SK-N-SH (cell line): ENCODE measurements at regions not wholly inside any gene's neighbourhood (a gene's known extent, or its start where the extent isn't known, plus 50 kb on each side); places are given as distances from the start of the nearest gene placed in this dataset.

Source experiments
- CTCF ChIA-PET: fragments of 300-600, 350-600 bp; formaldehyde crosslinking; extraction: SDS; loops from one replicate; lab custom pipeline; 2021; lab: Yijun Ruan, JAX
- POLR2A ChIA-PET: fragments of 350-600 bp; sonication (Branson Sonifier 250); formaldehyde crosslinking; extraction: SDS; loops from one replicate; lab custom pipeline; 2020; ENCODE audit warnings: antibody characterized with exemption, inconsistent platforms; lab: Yijun Ruan, JAX
- DNase-seq: peaks from one replicate; pipeline ENCODE4 v3.0.0; 2012
- H2AFZ ChIP-seq: fragments of 200-600 bp; sonication (generic); 2 replicates; pipeline ENCODE4 v1.8.1; 2016; ENCODE audit warnings: antibody characterized with exemption, mild to moderate bottlenecking, low read depth
- H3F3A ChIP-seq: fragments of 200-600 bp; sonication (generic); replicated peaks from 2 replicates; pipeline ENCODE3; 2016; ENCODE audit warnings: antibody characterized with exemption, mild to moderate bottlenecking; ENCODE audit not compliant: insufficient read depth
- H3K27ac ChIP-seq, 2 experiments: fragments of 200-500 bp in 1 of 2; fragments of 200-600 bp in 1 of 2; sonication (Bioruptor generic) in 1 of 2; sonication (generic), shearing (Covaris generic) in 1 of 2; 2 replicates each; pipeline versions ENCODE4 v1.5.1 to v1.6.1; 2014 to 2016; ENCODE audit warnings: low read depth in 2 of 2, inconsistent platforms in 1 of 2, low read length in 1 of 2, mild to moderate bottlenecking in 1 of 2, mixed read lengths in 1 of 2
- H3K27me3 ChIP-seq: fragments of 200-600 bp; sonication (generic), shearing (Covaris generic); 2 replicates; pipeline ENCODE4 v1.6.1; 2016; ENCODE audit warnings: mixed run types; ENCODE audit not compliant: insufficient read depth
- H3K36me3 ChIP-seq, 2 experiments: fragments of 200-500 bp in 1 of 2; fragments of 200-600 bp in 1 of 2; sonication (Bioruptor generic) in 1 of 2; sonication (generic) in 1 of 2; replicated peaks in 1 of 2; 2 replicates each; pipeline versions ENCODE3 to v1.5.1; 2014 to 2016; ENCODE audit warnings: low read length in 1 of 2, mild to moderate bottlenecking in 1 of 2; ENCODE audit not compliant: insufficient read depth in 2 of 2, control insufficient read depth in 1 of 2
- H3K4me1 ChIP-seq, 2 experiments: fragments of 200-500 bp in 1 of 2; fragments of 200-600 bp in 1 of 2; sonication (Bioruptor generic) in 1 of 2; sonication (generic), shearing (Covaris generic) in 1 of 2; 2 replicates each; pipeline versions ENCODE4 v1.5.1 to v1.6.1; 2014 to 2016; ENCODE audit warnings: low read depth in 1 of 2, low read length in 1 of 2, mixed run types in 1 of 2; ENCODE audit not compliant: insufficient read depth in 2 of 2, control insufficient read depth in 1 of 2
- H3K4me2 ChIP-seq: fragments of 200-600 bp; sonication (generic), shearing (Covaris generic); 2 replicates; pipeline ENCODE4 v1.6.1; 2017; ENCODE audit warnings: mixed run types
- H3K4me3 ChIP-seq, 2 experiments: fragments of 200-500 bp in 1 of 2; fragments of 200-600 bp in 1 of 2; sonication (Bioruptor generic) in 1 of 2; sonication (generic), shearing (Covaris generic) in 1 of 2; 2 replicates each; pipeline versions ENCODE4 v1.5.1 to v1.8.1; 2014 to 2016; ENCODE audit warnings: low read depth in 2 of 2, inconsistent platforms in 1 of 2, low read length in 1 of 2, mild to moderate bottlenecking in 1 of 2, mixed read lengths in 1 of 2, moderate library complexity in 1 of 2
- H3K79me2 ChIP-seq: fragments of 200-600 bp; sonication (generic); 2 replicates; pipeline ENCODE4 v1.8.1; 2017; ENCODE audit warnings: mild to moderate bottlenecking; ENCODE audit not compliant: insufficient read depth
- H3K9ac ChIP-seq: fragments of 200-600 bp; sonication (generic); 2 replicates; pipeline ENCODE4 v1.6.1; 2017; ENCODE audit warnings: mixed run types
- H3K9me2 ChIP-seq: fragments of 200-600 bp; sonication (generic); 2 replicates; pipeline ENCODE4 v1.6.1; 2017; ENCODE audit warnings: mixed run types
- H3K9me3 ChIP-seq: fragments of 200-600 bp; sonication (generic); 2 replicates; pipeline ENCODE4 v1.6.1; 2017; ENCODE audit warnings: mixed run types, mild to moderate bottlenecking, moderate library complexity
- H4K20me1 ChIP-seq: fragments of 200-600 bp; sonication (generic); 2 replicates; pipeline ENCODE4 v1.6.1; 2017; ENCODE audit warnings: mild to moderate bottlenecking, mixed run types; ENCODE audit not compliant: insufficient read depth
- CTCF ChIP-seq: fragments of 200-600 bp; sonication (generic); IDR thresholded peaks from 2 replicates; pipeline ENCODE4 v1.6.1; 2017; ENCODE audit warnings: antibody characterized with exemption, mild to moderate bottlenecking, moderate library complexity
- ELF1 ChIP-seq: IDR thresholded peaks from 2 replicates; pipeline ENCODE4 v1.4.0; 2012
- FOSL2 ChIP-seq: IDR thresholded peaks from 2 replicates; pipeline ENCODE4 v1.4.0; 2012; ENCODE audit warnings: low read depth, mild to moderate bottlenecking, moderate library complexity, borderline replicate concordance
- GATA2 ChIP-seq: sonication (generic); formaldehyde crosslinking; IDR thresholded peaks from 2 replicates; pipeline ENCODE4 v1.5.0; 2020; ENCODE audit warnings: mild to moderate bottlenecking, missing genetic modification reagents
- MAX ChIP-seq: IDR thresholded peaks from 2 replicates; pipeline ENCODE4 v1.4.0; 2012; ENCODE audit warnings: low read depth
- RAD21 ChIP-seq: IDR thresholded peaks from 2 replicates; pipeline ENCODE4 v1.6.1; 2012; ENCODE audit warnings: mild to moderate bottlenecking, low read length
- SIN3A ChIP-seq: IDR thresholded peaks from 2 replicates; pipeline ENCODE4 v1.6.1; 2012; ENCODE audit warnings: low read depth, mild to moderate bottlenecking, low read length, moderate library complexity, borderline replicate concordance
- TAF1 ChIP-seq: IDR thresholded peaks from 2 replicates; pipeline ENCODE4 v1.6.1; 2012; ENCODE audit warnings: low read depth, mild to moderate bottlenecking, low read length, moderate library complexity, borderline replicate concordance
- YY1 ChIP-seq: IDR thresholded peaks from 2 replicates; pipeline ENCODE4 v1.4.0; 2012; ENCODE audit warnings: low read depth, mild to moderate bottlenecking
- WGBS: methylation state at CpG from one replicate; pipeline ENCODE4 v1.1.6; 2017; ENCODE audit warnings: low lambda C conversion rate; 5-methylcytosine and 5-hydroxymethylcytosine counted together

GRCh38 chr1:204751883-204752687 lies 66.5 kb upstream of the LRRN2 start:
- ChIA-PET CTCF (interaction anchor here (1.0 to 2.8 kb wide), 12 partner anchors 10 to 309 kb away, joined by 3 to 23 read pairs (median 6); no protein-coding TSS in a partner anchor), POLR2A (no interaction called here)
- TF ChIP-seq ELF1: no peak
- TF ChIP-seq MAX: no peak
- no peak for TF ChIP-seq CTCF
- no peak for TF ChIP-seq FOSL2
- no peak for TF ChIP-seq TAF1
- no peak for TF ChIP-seq YY1
- TF ChIP-seq RAD21: no peak
- TF ChIP-seq SIN3A: no peak
- H3K9me3 ChIP-seq: no peaks in the 10 kb centered on the region
- no peaks in the 10 kb centered on the region for H3K9me2 ChIP-seq
- no peak overlapping the region for H3K27ac ChIP-seq
- no peaks in the 10 kb centered on the region for H3K79me2 ChIP-seq
- H3F3A ChIP-seq: no peaks in the 10 kb centered on the region
- H3K27me3 ChIP-seq: no peaks in the 10 kb centered on the region
- no peaks in the 10 kb centered on the region for H4K20me1 ChIP-seq
- H2AFZ ChIP-seq: no peak overlapping the region
- no peaks in the 10 kb centered on the region for H3K36me3 ChIP-seq
- no peak for DNase-seq
- no peak overlapping the region for H3K4me3 ChIP-seq
- 66% methylated on average over 11 of the region's 24 CpGs for WGBS
- H3K9ac ChIP-seq: no peak overlapping the region
- H3K4me2 ChIP-seq: no peak overlapping the region
- peaks cover 0 to 4% of the 10 kb centered on the region in 2 experiments; a peak in 1 of 4 replicates for H3K4me1 ChIP-seq

- Histone ChIP-seq H3K4me1 (peaks cover 0 to 4% of the 10 kb centered on the region in 2 experiments; a peak in 1 of 4 replicates), H3K27ac (no peak overlapping the region), H3K4me3 (no peak overlapping the region), H3F3A (no peaks in the 10 kb centered on the region), H3K9me3 (no peaks in the 10 kb centered on the region), H3K36me3 (no peaks in the 10 kb centered on the region), H2AFZ (no peak overlapping the region), H3K27me3 (no peaks in the 10 kb centered on the region), H3K9me2 (no peaks in the 10 kb centered on the region), H3K79me2 (no peaks in the 10 kb centered on the region), H3K9ac (no peak overlapping the region), H3K4me2 (no peak overlapping the region), H4K20me1 (no peaks in the 10 kb centered on the region)
- WGBS: 56% methylated on average over 6 of the region's 6 CpGs
- DNase-seq: no peak
- ChIA-PET CTCF (interaction anchor here (0.9 to 4.4 kb wide), 8 partner anchors 6 to 309 kb away, joined by 3 to 28 read pairs (median 5); no protein-coding TSS in a partner anchor), POLR2A (no interaction called here)
- TF ChIP-seq GATA2 (CRISPR knock-in tag): no peak
Observed at GRCh38 chr1:204752688-204753040, 67.1 kb upstream of the LRRN2 start.
